ENCODE measurements at regions not wholly inside any gene's neighbourhood (a gene's known extent, or its start where the extent isn't known, plus 50 kb on each side); places are given as distances from the start of the nearest gene placed in this dataset.
"Not testable (repeated sequence)": the region's sequence is repeated elsewhere in the genome, so short reads cannot be mapped to it uniquely, and the experiment has no call there.

GRCh38 chr20:47860049-47860830 is 75.0 kb upstream of the SULF2 start:
- DNase-seq (ENCODE audit: low spot score) = no peak

DNA sequence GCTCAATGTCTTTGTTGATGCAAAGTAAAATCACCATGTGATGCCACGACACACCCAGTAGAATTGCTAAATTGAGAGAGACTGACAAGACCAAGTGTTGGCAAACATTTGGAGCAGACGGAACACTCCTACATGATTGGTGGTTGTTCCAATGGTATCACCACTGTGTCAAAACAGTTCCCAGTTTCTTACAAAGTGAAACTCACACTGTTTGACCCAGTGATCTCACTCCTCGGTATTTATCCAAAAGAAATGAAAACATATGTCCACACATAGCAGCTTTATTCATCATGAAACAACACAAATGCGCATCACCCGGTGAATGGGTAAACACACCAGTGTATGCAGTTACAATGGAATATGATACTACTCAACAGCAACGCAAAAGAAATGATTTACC is 74.0 kb upstream of the SULF2 start:
- DNase-seq (ENCODE audit: low spot score) = no peak

GRCh38 chr20:47857569-47858464 is 72.5 kb upstream of the SULF2 start:
- no peak for DNase-seq (ENCODE audit: low spot score)

- no peak for DNase-seq (ENCODE audit: low spot score)
Measured at GRCh38 chr20:47857187-47857568, 71.9 kb upstream of the SULF2 start.

DNA sequence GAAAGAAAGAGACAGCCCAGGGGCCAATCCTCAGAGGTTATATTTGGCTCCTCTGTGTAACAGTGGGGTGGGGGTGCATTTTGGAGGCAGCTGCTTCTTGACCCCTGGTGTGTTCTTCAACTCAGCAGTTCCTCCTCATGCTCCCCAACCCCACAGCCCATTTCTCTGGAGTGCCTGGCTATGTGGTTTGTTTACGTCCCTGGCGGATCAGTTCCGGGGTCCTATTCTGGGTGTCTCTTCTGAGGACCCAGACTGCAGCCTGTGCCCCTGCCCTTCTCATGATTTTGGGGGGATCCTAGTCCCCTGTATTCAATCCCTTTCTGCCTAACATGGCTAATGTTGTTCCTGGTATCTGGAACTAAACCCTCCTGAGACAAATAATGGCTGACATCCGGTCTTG is 70.5 kb upstream of the SULF2 start:
- no peak for DNase-seq (ENCODE audit: low spot score)

- no peak for DNase-seq (ENCODE audit: low spot score)
Measured at GRCh38 chr20:47854687-47855212, 69.5 kb upstream of the SULF2 start.

DNA sequence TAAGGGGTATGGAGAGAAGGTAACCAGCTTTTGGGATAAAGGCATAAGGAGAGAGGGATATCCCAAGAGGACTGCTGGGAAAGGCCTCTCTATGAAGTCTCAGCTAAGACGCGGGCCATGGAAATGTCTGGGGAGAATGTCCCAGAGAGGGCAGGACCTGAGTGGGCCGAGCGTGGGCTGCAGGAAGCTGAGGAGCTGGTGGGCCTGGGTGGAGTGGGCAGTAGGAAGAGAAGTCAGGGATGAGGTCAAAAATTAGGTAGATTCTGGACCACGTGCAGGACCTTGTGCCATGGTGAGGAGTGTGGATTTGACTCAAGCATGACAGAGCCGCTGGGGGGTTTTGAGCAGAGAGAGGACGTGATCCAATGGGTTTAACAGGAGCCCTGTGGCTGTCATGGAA is 66.5 kb upstream of the SULF2 start:
- DNase-seq (ENCODE audit: low spot score) = no peak

DNA sequence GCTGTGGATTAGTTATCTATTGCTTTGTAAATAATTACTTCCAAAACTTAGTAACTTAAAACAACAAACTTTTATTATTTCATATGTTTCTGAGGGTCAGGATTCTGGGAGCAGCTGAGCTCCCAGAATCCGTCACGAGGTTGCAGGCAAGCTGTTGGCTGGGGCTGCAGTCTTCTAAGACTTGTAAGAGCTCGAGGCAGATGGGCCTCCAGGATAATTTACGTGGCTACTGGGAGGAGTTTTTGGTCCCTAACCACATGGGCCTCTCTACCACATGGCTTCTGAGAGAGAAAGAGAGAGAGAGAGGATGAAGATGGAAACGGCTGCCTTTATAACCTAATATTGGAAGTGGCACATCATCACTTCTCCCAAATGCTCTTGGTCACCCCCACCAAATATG is 64.9 kb upstream of the SULF2 start:
- DNase-seq (ENCODE audit: low spot score) = no peak

DNA sequence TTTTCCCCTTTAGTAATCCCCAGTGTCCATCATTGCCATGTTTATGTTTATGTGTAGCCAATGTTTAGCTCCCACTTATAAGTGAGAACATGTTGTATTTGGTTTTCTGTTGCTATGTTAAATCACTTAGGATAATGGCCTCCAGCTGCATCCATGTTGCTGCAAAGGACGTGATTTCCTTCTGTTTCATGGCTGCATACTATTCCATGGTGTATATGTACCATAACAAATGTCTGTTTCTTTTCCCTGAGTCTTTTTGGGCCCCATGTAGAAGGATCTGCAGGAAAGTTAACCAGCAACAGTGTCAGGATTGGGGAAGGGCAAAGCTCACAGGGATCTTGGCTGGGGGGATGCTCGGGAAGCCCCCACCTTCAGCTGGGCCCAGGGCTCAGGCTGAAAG is 64.3 kb upstream of the SULF2 start:
- no peak for DNase-seq (ENCODE audit: low spot score)

DNA sequence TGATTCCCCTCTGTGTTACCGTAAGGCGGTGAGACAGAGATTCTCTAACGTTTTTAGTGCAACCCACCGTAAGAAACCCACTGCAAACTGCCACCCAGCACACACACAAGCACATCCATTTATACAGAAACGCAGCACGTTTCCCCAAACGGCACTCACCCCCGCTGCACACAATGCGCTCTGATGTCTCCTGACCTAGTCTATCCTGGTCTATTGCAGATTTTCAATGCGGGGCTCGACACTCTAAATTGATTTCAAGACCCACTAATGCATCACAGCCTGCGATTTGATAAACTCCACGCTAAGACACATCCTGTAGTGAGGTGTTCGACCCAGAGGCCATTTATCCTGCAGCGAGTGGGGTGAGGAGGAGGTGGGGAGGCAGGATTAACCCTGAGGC is 63.7 kb upstream of the SULF2 start:
- DNase-seq (ENCODE audit: low spot score) = no peak

DNA sequence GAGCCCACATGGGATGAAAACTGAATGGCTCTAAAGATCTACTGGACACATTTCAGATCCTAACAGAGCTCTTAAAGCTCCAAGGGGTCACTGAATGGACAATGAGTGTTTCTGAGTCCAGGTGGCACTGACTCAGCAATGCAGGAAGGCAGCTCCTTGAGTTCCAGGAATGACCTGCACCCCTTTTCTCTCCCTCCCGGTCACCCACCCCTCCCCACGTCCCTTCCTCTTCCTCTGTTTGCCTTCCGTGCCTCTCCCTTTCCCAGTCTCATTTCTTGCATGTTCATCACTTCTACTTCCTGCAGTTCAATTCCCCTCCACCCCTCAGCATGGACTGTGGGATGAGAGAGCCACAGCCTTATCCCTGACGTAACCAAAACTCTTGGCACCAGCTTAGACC is 63.3 kb upstream of the SULF2 start:
- not testable (repeated sequence) for DNase-seq (ENCODE audit: low spot score)

- no peak for DNase-seq (ENCODE audit: low spot score)
Measured at GRCh38 chr20:47847884-47848485, 62.7 kb upstream of the SULF2 start.

GRCh38 chr20:47847220-47847619 is 61.9 kb upstream of the SULF2 start:
- DNase-seq (ENCODE audit: low spot score) = not testable (repeated sequence)

GRCh38 chr20:47846651-47847050 is 61.4 kb upstream of the SULF2 start:
- not testable (repeated sequence) for DNase-seq (ENCODE audit: low spot score)

DNA sequence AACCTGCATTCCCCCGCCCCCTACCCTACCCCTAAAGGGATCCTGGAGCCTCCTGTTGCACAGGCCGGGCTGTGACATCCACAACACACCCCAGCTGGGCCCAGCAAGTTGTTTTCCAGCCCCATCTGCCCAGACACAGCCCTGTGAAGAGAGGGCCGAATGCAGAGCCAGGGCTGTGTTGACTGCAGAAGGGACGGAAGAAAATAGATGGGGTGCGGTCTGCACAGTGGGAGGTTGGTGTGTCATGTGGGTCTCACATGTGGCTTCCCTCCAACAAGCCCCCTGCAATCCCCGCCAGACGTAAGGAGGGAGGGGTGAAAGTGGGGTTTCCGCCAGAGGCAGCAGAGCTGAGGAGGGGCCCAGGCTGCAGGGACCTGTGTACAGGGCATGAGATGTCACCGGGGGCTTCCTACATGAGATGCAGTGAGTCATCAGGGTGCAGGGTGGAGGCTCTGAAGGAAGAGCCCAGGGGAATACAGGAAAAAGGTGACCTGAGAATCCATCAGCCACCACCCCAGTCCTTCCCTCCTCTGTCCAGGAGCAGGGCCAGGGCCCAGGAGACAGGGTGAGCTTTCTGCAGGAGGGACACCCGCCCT is 60.2 kb upstream of the SULF2 start:
- not testable (repeated sequence) for DNase-seq (ENCODE audit: low spot score)

GRCh38 chr20:47844568-47844906 is 59.3 kb upstream of the SULF2 start:
- not testable (repeated sequence) for DNase-seq (ENCODE audit: low spot score)

DNA sequence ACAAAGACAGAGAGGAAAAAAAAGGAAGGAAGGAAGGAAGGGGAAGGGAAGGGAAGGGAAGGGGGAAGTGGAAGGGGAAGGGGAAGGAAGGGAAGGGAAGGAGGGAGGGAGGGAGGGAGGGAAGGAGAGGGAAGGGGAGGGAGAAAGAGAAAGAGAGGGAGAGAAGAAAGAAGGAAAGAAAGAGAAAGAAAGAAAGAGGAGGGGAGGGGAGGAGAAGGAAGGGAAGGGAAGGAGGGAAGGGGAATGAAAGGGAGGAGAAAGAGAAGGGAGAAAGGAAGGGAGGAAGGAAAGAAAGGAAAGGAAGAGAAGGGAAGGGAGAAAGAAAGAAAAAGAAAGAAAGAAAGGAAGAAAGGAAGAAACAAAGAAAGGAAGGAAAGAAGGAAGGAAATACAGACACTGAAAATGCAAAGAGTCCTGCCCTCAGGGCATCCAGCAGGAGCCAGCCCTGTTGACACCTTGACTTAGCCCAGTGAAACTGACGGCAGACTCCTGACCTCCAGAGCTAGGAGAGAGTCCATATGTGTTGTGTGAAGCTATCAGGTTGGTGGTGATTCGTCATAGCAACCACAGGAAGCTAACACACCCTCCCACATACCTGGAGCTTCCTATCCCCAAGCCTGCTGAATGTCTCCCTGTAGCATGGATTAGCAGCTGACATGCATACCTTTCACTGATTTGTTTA is 58.7 kb upstream of the SULF2 start:
- DNase-seq (ENCODE audit: low spot score) = no peak

GRCh38 chr20:47842950-47843349 is 57.7 kb upstream of the SULF2 start:
- not testable (repeated sequence) for DNase-seq (ENCODE audit: low spot score)

GRCh38 chr20:47842004-47842403 is 56.7 kb upstream of the SULF2 start:
- DNase-seq (ENCODE audit: low spot score) = not testable (repeated sequence)

GRCh38 chr20:47836256-47836817 is 51.1 kb upstream of the SULF2 start:
- DNase-seq (ENCODE audit: low spot score) = not testable (repeated sequence)

Measured in mesenteric fat pad (tissue), 1 donor.